ENCODE measurements at regions not wholly inside any gene's neighbourhood (a gene's known extent, or its start where the extent isn't known, plus 50 kb on each side); places are given as distances from the start of the nearest gene placed in this dataset.
"Not testable (repeated sequence)": the region's sequence is repeated elsewhere in the genome, so short reads cannot be mapped to it uniquely, and the experiment has no call there.

DNA sequence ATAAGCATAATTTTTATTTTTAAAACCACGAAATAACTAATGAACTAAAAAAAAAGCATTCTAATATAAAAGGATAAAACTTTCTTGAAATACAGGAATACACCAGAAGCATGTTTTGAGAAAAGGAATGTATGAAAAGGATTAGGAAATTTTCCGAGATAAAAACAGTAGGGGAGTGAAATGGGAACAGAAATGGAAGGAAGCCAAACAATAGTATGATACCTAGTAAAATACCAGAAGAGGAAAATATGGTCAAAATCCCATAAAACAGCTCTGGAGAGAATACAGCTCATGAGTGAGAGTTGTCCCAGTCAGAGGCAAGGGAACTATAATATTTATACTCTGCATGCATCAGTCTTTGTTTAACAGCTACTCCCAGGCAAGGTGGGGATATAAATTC is 1016.2 kb downstream of the SLC6A15 start:
- Histone ChIP-seq H3K9me3 (no peaks in the 10 kb centered on the region), H3K4me3 (no peak overlapping the region), H3K36me3 (no peaks in the 10 kb centered on the region), H3K27ac (no peak overlapping the region), H3K27me3 (ENCODE audit: low read depth) (no peaks in the 10 kb centered on the region), H3K4me1 (no peaks in the 10 kb centered on the region)
- TF ChIP-seq, protein P1, sequence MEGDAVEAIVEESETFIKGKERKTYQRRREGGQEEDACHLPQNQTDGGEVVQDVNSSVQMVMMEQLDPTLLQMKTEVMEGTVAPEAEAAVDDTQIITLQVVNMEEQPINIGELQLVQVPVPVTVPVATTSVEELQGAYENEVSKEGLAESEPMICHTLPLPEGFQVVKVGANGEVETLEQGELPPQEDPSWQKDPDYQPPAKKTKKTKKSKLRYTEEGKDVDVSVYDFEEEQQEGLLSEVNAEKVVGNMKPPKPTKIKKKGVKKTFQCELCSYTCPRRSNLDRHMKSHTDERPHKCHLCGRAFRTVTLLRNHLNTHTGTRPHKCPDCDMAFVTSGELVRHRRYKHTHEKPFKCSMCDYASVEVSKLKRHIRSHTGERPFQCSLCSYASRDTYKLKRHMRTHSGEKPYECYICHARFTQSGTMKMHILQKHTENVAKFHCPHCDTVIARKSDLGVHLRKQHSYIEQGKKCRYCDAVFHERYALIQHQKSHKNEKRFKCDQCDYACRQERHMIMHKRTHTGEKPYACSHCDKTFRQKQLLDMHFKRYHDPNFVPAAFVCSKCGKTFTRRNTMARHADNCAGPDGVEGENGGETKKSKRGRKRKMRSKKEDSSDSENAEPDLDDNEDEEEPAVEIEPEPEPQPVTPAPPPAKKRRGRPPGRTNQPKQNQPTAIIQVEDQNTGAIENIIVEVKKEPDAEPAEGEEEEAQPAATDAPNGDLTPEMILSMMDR (IDR thresholded peaks at IDR 0.05), result no peak
- DNase-seq (no peak), ATAC-seq (no peak)
- intact Hi-C loops (cut with DNase I), result no loop called here

DNA sequence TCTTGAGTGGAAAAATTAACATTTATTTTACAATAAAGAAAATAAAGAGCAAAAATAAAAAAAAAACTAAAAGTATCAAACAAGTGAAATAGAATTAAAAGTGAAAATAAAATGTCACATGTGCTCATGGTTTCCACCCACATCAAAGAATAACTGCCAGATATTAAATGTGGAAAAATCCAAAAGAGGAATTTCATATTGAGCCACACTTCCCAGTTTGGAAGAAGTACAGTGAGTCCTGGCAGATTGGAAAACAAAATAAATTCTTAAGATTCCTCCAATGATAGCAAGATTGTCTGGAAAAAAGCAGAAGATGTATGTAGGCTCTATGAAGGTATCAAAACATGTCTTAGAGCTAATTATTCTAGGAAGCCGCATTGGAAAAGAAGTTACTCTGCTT is 1019.5 kb downstream of the SLC6A15 start:
- no peaks in the 10 kb centered on the region for H3K27me3 ChIP-seq (ENCODE audit: low read depth)
- no peak for ATAC-seq
- intact Hi-C loops (cut with DNase I), result no loop called here
- no peaks in the 10 kb centered on the region for H3K4me1 ChIP-seq
- H3K27ac ChIP-seq, result no peak overlapping the region
- TF ChIP-seq, protein P1 (IDR thresholded peaks at IDR 0.05), result no peak
- no peaks in the 10 kb centered on the region for H3K36me3 ChIP-seq
- no peak for DNase-seq
- no peaks in the 10 kb centered on the region for H3K9me3 ChIP-seq
- no peak overlapping the region for H3K4me3 ChIP-seq

DNA sequence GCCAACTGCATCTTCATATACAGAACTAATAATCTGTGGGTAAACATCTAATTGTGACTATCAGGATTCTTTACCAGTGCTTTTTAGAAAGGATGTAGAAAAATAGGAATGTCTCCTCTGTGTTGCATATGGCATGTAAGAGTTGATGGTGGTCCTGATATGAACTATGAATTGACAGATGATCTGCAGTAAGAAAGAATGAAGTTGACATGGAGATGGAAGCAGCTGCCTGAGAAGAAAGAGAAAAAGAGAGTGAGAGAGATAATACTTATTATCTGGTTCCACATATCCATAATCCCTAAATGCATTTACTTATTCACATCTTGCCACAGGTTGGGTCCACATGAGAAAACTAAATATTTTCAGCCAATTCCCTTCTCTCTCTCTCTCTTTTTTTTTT is 1022.9 kb downstream of the SLC6A15 start:
- TF ChIP-seq, protein P1 (IDR thresholded peaks at IDR 0.05), result no peak
- no peaks in the 10 kb centered on the region for H3K4me1 ChIP-seq
- DNase-seq, result no peak
- H3K4me3 ChIP-seq, result no peak overlapping the region
- no peaks in the 10 kb centered on the region for H3K36me3 ChIP-seq
- intact Hi-C loops (cut with DNase I), result no loop called here
- ATAC-seq, result no peak
- H3K27me3 ChIP-seq (ENCODE audit: low read depth), result no peaks in the 10 kb centered on the region
- no peaks in the 10 kb centered on the region for H3K9me3 ChIP-seq
- no peak overlapping the region for H3K27ac ChIP-seq

DNA sequence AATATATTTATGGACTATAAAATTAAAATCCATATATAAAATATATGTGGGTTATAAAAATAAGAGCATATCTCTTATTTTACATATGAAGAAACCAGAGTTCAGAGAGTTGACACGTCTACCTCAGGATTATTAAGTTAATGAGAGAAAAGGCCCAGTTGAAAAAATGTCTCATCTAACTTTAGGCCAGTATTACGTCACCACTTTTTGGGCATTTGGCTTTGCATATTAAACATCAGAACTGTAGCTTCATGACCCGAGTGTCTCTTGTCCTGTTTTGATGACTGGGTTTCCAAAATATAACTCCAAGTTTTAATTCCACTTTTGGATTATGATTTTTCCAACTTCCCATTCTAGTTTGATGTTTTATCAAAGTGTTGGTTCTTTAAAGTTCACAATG is 1026.1 kb downstream of the SLC6A15 start:
- Histone ChIP-seq H3K27ac (no peak overlapping the region), H3K36me3 (no peaks in the 10 kb centered on the region), H3K27me3 (ENCODE audit: low read depth) (no peaks in the 10 kb centered on the region), H3K4me1 (no peaks in the 10 kb centered on the region), H3K9me3 (no peaks in the 10 kb centered on the region), H3K4me3 (no peak overlapping the region)
- DNase-seq, result no peak
- TF ChIP-seq, protein P1 (IDR thresholded peaks at IDR 0.05), result no peak
- no peak for ATAC-seq
- intact Hi-C loops (cut with DNase I), result no loop called here

DNA sequence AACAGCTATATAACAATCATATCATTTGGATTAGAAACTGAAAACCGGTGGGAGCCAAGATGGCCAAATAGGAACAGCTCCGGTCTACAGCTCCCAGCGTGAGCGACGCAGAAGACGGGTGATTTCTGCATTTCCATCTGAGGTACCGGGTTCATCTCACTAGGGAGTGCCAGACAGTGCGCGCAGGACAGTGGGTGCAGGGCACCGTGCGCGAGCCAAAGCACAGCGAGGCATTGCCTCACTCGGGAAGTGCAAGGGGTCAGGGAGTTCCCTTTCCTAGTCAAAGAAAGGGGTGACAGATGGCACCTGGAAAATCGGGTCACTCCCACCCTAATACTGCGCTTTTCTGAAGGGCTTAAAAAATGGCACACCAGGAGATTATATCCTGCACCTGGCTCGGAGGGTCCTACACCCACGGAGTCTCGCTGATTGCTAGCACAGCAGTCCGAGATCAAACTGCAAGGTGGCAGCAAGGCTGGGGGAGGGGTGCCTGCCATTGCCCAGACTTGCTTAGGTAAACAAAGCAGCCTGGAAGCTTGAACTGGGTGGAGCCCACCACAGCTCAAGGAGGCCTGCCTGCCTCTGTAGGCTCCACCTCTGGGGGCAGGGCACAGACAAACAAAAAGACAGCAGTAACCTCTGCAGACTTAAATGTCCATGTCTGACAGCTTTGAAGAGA is 1041.5 kb downstream of the SLC6A15 start:
- H3K27me3 ChIP-seq (ENCODE audit: low read depth); H3K4me1 ChIP-seq; intact Hi-C loops (cut with DNase I); H3K4me3 ChIP-seq; ATAC-seq; H3K27ac ChIP-seq; DNase-seq; H3K9me3 ChIP-seq; H3K36me3 ChIP-seq: not testable (repeated sequence)

DNA sequence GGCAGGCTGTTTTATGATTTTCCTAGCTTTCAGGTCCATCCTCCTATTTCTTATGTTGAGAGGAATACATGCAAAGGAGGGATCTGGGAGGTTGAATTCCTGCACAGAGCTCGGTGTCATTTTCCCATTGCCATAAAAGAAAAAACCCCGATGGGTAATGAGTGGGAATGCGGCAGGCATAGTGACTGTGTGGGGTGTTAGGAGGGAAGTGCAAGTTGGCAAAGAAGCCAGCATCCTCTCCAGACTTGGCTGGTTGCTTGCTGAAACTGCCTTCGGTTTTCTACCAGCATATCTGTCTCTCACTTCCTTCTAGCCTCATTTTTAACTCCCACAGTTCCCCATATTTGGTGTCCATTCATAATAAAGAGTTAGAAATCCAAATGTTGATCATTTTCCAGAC is 1046.1 kb downstream of the SLC6A15 start:
- ATAC-seq, result no peak
- Histone ChIP-seq H3K36me3 (no peaks in the 10 kb centered on the region), H3K4me1 (no peaks in the 10 kb centered on the region), H3K27ac (no peak overlapping the region), H3K4me3 (no peak overlapping the region), H3K27me3 (ENCODE audit: low read depth) (no peaks in the 10 kb centered on the region), H3K9me3 (no peaks in the 10 kb centered on the region)
- DNase-seq, result no peak
- TF ChIP-seq, protein P1 (IDR thresholded peaks at IDR 0.05), result no peak
- intact Hi-C loops (cut with DNase I), result no loop called here

All from lower lobe of right lung (tissue), 2 donors.